ENCODE measurements at regions not wholly inside any gene's neighbourhood (a gene's known extent, or its start where the extent isn't known, plus 50 kb on each side); places are given as distances from the start of the nearest gene placed in this dataset.
"Not testable (repeated sequence)": the region's sequence is repeated elsewhere in the genome, so short reads cannot be mapped to it uniquely, and the experiment has no call there.

DNA sequence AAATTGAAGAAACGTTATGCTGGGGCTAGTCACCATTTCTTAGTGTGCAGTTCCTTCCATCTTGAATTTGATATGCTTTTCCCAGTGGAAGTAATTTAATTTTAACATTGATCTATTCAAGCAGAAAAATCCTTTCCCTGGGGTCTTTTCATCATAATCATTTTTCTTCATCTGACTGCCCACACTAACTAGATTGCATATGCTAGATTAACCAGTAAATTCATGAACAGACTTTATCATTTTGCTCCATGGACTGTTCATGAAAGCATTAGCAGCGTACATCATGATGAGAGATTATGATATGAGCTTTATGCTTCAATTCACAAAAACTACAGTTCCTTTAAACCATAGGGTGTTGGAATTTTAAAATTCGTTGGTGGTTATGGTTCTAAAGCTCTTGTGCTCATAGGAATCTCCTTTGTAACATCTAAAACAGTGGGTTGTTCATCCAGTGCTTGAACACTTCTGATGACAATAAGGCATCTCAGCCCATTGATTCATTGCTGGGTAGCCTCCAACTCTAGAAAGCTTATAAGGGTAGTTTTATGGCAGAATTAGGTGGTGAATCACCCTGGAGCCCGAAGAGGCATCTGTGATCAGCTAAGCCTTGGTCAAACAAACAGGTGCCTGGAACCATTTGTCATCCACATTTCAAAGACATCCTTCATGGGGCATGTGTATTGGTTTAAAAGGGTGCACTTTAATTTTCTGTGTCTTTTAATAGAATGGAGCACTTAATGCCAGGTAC lies 77.2 kb upstream of the NDUFV2 start:
- ATAC-seq (replicated peaks; ENCODE audit: extremely low read depth, poor library complexity, severe bottlenecking), result no peak
- Mint-ChIP-seq H3K9me3 (no peaks in the 10 kb centered on the region), H3K36me3 (ENCODE audit: insufficient read depth) (no peaks in the 10 kb centered on the region), H3K27ac (ENCODE audit: low read depth) (no peak overlapping the region), H3K4me3 (no peak overlapping the region), H3K27me3 (peaks cover 12% of the 10 kb centered on the region), H3K4me1 (no peaks in the 10 kb centered on the region)
- DNase-seq (ENCODE audit: low spot score in 2 of 2), result no peak

DNA sequence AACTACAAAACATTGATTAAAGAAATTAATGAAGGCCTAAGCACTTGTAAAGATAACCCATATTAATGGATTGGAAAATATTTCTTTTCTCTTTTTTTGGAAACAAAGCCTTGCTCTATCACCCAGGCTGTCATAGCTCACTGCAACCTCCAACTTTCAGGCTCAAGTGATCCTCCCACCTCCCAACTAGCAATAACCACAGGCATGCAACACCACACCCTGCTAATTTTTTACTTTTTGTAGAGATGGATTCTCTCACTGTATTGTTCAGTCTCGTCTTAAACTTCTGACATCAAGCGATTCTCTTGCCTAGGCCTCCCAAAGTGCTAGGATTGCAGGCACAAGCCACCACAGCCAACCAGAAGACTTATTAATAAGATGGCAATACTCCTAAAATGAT lies 73.4 kb upstream of the NDUFV2 start:
- no peaks in the 10 kb centered on the region for H3K4me1 Mint-ChIP-seq

DNA sequence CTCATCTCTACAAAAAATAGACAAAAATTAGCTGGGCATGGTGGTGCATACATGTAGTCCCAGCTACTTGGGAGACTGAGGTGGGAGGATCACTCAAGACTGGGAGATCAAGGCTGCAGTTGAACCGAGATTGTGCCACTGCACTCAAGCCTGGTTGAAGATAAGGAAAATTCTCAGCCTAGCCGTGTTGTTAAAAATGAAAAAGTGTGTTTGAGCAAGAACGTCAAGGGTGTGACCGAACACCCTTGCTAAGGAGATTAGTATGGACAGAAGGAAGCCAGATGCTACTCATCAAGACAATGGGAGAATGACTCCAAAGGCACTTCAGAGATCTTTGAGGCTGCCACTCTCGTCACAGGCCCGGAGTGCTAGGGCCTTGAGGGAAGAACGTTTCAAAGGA lies 70.0 kb upstream of the NDUFV2 start:
- H3K9me3 Mint-ChIP-seq, result no peaks in the 10 kb centered on the region
- no peaks in the 10 kb centered on the region for H3K36me3 Mint-ChIP-seq (ENCODE audit: insufficient read depth)
- no peak overlapping the region for H3K4me3 Mint-ChIP-seq
- DNase-seq (ENCODE audit: low spot score in 2 of 2) (no peak), ATAC-seq (replicated peaks; ENCODE audit: extremely low read depth, poor library complexity, severe bottlenecking) (no peak)
- no peaks in the 10 kb centered on the region for H3K4me1 Mint-ChIP-seq
- no peaks in the 10 kb centered on the region for H3K27me3 Mint-ChIP-seq
- no peak overlapping the region for H3K27ac Mint-ChIP-seq (ENCODE audit: low read depth)

More for the DNA sequence above, 73.4 kb upstream of the NDUFV2 start:
- ATAC-seq (replicated peaks; ENCODE audit: extremely low read depth, poor library complexity, severe bottlenecking) (no peak), DNase-seq (ENCODE audit: low spot score in 2 of 2) (no peak)
- Mint-ChIP-seq H3K27me3 (peaks cover 12% of the 10 kb centered on the region), H3K36me3 (ENCODE audit: insufficient read depth) (no peaks in the 10 kb centered on the region), H3K9me3 (no peaks in the 10 kb centered on the region), H3K27ac (ENCODE audit: low read depth) (no peak overlapping the region), H3K4me3 (no peak overlapping the region)

DNA sequence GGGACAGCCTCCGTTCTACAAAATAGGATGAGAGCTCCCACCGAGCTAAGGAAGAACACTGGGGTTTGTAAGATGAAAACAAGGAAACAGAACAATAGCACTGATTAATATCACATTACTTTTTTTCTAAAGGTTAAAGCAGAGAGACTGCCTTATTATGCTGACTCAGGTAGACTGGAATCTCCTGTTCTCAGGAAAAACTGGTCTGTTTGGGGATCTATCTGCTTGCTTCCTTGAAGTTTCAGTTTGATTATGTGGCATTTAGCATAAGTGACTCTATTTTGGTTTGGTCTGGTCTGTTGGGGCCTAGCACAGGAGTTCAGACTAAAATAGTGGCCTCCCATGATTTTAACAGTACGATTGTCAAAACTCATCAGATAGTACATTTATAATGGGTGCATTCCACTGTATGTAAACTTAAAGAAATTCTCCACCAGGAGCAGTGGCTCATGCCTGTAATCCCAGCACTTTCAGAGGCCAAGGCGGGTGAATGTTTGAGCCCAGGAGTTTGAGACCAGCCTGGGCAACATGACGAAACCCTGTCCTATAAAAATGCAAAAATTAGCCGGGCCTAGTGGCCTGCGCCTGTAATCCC lies 64.1 kb upstream of the NDUFV2 start:
- ATAC-seq (replicated peaks; ENCODE audit: extremely low read depth, poor library complexity, severe bottlenecking), result no peak
- Mint-ChIP-seq H3K4me1 (no peaks in the 10 kb centered on the region), H3K27me3 (no peaks in the 10 kb centered on the region), H3K36me3 (ENCODE audit: insufficient read depth) (no peaks in the 10 kb centered on the region), H3K4me3 (no peak overlapping the region), H3K27ac (ENCODE audit: low read depth) (no peak overlapping the region), H3K9me3 (no peaks in the 10 kb centered on the region)
- DNase-seq (ENCODE audit: low spot score in 2 of 2), result no peak

DNA sequence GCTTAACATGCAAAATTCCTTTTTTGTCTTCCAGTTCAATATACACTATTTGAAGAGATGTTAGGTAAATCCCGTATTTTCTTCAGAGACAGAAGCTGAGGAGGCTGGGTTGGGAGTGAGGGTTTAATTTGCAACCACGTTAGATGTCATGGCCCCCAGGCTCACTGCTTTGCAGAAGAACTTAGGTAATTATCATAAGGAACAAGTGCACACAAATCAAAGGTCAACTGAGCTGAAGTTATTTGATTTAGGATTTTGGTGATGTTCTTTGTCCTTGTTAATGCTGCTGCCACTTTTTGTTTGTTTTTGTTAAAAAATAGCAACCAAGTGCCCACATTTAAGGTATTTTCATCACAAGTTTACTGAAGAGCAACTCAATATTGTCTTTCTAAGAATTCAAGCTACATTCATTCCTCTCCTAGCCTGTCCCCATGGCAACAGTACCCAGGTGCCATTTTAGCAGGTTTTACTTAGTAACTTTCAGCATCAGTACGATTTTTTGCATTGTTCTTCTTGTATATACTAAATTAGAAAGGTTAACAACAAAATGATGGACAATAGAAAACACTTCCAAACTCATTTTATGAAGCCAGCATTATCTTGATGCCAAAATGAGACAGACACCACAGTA lies 62.9 kb upstream of the NDUFV2 start:
- ATAC-seq (replicated peaks; ENCODE audit: extremely low read depth, poor library complexity, severe bottlenecking) (no peak), DNase-seq (ENCODE audit: low spot score in 2 of 2) (no peak)
- Mint-ChIP-seq H3K4me1 (no peaks in the 10 kb centered on the region), H3K27ac (ENCODE audit: low read depth) (no peak overlapping the region), H3K27me3 (no peaks in the 10 kb centered on the region), H3K9me3 (no peaks in the 10 kb centered on the region), H3K4me3 (no peak overlapping the region), H3K36me3 (ENCODE audit: insufficient read depth) (no peaks in the 10 kb centered on the region)

DNA sequence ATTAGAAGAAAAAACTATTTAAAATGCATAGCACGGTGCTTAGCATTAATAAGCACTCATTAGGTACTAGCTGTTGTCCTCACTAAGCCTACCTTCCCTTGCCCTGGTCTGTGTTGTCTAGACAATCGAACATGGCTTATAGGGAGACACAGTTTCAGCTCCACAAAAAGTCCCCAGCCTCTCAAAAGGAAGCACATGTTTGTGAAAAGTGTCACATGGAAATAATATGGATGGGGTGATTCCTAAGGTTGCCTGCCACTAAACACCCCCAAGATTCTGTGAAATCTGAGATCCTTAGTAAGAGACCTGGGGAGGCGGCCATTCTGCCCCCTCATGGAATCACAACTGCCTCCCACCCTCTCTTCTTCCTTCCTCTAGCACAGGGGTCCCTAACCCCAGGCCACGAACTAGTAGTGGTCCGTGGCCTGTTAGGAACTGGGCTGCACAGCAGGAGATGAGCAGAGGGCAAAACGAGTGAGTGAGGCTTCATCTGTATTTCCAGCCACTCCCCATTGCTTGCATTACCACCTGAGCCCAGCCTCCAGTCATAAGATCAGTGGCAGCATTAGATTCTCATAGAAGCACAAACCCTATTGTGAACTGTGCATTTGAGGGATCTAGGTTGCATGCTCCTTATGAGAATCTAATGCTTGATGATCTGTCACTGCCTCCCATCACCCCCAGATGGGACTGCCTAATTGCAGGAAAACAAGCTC lies 59.6 kb upstream of the NDUFV2 start:
- Mint-ChIP-seq H3K27me3 (no peaks in the 10 kb centered on the region), H3K4me3 (no peak overlapping the region), H3K27ac (ENCODE audit: low read depth) (no peak overlapping the region), H3K36me3 (ENCODE audit: insufficient read depth) (no peaks in the 10 kb centered on the region), H3K9me3 (no peaks in the 10 kb centered on the region), H3K4me1 (no peaks in the 10 kb centered on the region)
- DNase-seq (ENCODE audit: low spot score in 2 of 2) (no peak), ATAC-seq (replicated peaks; ENCODE audit: extremely low read depth, poor library complexity, severe bottlenecking) (no peak)

DNA sequence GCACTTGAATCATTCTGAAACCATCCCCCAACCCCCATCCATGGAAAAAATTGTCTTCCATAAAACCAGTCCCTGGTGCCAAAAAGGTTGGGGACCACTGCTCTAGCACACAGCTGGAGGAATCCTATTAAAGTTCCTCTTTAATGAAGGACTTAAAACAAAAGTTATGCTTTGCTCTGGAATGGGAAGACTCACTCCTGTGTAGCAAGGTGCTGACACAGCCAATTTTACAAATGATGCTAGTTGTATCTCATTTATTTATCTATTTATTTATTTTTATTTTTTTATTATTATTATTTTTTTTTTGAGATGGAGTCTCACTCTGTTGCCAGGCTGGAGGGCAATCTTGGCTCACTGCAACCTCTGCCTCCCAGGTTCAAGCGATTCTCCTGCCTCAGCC lies 58.9 kb upstream of the NDUFV2 start:
- Mint-ChIP-seq H3K4me3 (no peak overlapping the region), H3K36me3 (ENCODE audit: insufficient read depth) (no peaks in the 10 kb centered on the region), H3K4me1 (no peaks in the 10 kb centered on the region), H3K27ac (ENCODE audit: low read depth) (no peak overlapping the region), H3K27me3 (no peaks in the 10 kb centered on the region), H3K9me3 (no peaks in the 10 kb centered on the region)
- ATAC-seq (replicated peaks; ENCODE audit: extremely low read depth, poor library complexity, severe bottlenecking), result no peak
- no peak for DNase-seq (ENCODE audit: low spot score in 2 of 2)

DNA sequence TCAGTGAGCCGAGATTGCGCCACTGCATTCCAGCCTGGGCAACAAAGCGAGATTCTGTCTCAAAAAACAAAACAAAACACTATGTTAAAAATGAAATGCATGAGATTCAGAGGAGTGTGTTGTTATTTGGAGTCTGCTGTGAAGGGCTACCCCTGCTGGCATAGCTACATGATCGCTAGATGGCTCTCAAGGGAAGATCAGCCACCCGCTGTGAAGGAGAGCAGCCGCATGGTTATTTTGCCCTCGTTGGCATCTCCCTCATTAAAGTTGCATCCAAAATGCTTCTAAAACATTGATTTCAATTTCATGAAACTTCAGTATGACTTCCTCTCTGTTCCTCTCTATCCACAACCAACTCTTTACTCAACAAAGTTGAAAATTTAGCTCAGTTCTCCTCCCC lies 54.8 kb upstream of the NDUFV2 start:
- Mint-ChIP-seq H3K9me3 (peaks cover 5% of the 10 kb centered on the region), H3K36me3 (ENCODE audit: insufficient read depth) (peaks cover 2% of the 10 kb centered on the region), H3K27ac (ENCODE audit: low read depth) (no peak overlapping the region), H3K4me3 (no peak overlapping the region), H3K27me3 (no peaks in the 10 kb centered on the region), H3K4me1 (no peaks in the 10 kb centered on the region)
- ATAC-seq (replicated peaks; ENCODE audit: extremely low read depth, poor library complexity, severe bottlenecking) (no peak), DNase-seq (ENCODE audit: low spot score in 2 of 2) (no peak)

DNA sequence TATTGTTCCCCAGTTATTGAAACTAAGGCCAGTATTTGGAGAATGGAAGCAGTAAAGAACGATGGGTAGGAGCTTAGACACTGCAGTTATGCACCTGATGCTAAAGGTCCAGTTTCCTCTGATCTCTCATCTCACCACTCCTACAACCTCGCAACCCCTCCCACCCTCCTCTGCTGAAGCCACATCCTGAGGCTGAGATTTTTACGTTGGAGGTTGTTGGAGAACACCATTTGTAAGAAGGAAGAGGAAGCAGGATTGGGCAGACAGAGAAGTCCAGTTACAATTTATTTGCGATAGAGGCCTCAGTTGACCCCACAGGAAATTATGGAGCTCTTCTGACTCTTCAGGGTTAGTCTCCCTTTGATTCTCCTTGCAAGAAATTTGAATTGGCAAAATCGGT lies 54.3 kb upstream of the NDUFV2 start:
- Mint-ChIP-seq H3K27ac (ENCODE audit: low read depth) (no peak overlapping the region), H3K9me3 (peaks cover 5% of the 10 kb centered on the region), H3K4me1 (no peaks in the 10 kb centered on the region), H3K4me3 (no peak overlapping the region), H3K27me3 (no peaks in the 10 kb centered on the region), H3K36me3 (ENCODE audit: insufficient read depth) (peaks cover 2% of the 10 kb centered on the region)
- DNase-seq (ENCODE audit: low spot score in 2 of 2) (no peak), ATAC-seq (replicated peaks; ENCODE audit: extremely low read depth, poor library complexity, severe bottlenecking) (no peak)

DNA sequence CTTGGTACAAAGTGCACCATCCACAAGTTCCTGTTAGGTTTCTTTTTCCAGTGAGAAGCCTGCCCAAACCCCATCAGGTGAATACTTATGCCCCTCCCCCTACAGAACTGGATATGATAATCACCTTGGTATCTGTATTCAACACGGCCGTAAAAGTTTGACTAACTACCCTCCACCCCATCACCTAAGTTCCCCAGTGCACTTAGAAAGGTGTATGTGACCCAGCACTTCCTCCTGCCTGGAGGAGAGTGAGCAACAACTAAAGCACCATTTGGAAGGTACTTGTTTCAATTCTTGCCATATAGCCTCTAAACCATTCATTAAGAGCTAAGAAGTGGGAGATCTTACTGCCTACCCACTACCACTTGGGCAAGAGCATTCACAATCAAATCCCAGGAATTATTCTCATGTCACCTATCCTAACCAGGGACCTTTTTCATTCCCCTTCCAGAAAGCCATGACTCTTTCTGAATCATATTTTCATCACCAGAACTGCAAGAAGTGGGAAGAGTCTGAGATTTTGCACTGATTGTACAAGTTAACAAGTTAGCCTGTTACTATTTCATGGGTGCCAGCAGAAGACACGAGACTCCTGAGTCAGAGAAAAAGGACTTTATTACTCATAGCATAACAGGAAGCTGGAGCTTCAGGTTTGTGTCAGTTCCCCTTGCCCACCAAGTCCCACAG lies 53.5 kb upstream of the NDUFV2 start:
- Mint-ChIP-seq H3K9me3 (peaks cover 5% of the 10 kb centered on the region), H3K27ac (ENCODE audit: low read depth) (no peak overlapping the region), H3K4me3 (no peak overlapping the region), H3K36me3 (ENCODE audit: insufficient read depth) (peaks cover 2% of the 10 kb centered on the region), H3K27me3 (no peaks in the 10 kb centered on the region), H3K4me1 (no peaks in the 10 kb centered on the region)
- ATAC-seq (replicated peaks; ENCODE audit: extremely low read depth, poor library complexity, severe bottlenecking) (no peak), DNase-seq (ENCODE audit: low spot score in 2 of 2) (no peak)

DNA sequence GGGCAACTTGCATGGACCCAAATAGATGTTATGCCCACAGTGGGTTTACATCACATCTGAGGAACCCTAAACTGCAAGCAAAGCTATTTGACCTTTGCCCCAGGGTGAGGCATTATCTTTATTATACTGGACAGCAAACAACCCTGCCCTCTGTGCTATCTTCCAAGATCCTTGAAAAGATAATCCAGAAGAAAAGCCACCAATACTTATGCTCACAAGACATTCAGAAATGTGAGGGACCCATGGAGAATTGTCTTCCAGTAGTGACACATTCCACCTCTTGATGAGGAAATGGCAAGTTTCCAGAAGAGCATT lies 53.0 kb upstream of the NDUFV2 start:
- H3K9me3 Mint-ChIP-seq, result peaks cover 5% of the 10 kb centered on the region
- peaks cover 2% of the 10 kb centered on the region for H3K36me3 Mint-ChIP-seq (ENCODE audit: insufficient read depth)
- no peaks in the 10 kb centered on the region for H3K4me1 Mint-ChIP-seq
- H3K4me3 Mint-ChIP-seq, result no peak overlapping the region
- ATAC-seq (replicated peaks; ENCODE audit: extremely low read depth, poor library complexity, severe bottlenecking) (no peak), DNase-seq (ENCODE audit: low spot score in 2 of 2) (no peak)
- no peak overlapping the region for H3K27ac Mint-ChIP-seq (ENCODE audit: low read depth)
- H3K27me3 Mint-ChIP-seq, result no peaks in the 10 kb centered on the region

DNA sequence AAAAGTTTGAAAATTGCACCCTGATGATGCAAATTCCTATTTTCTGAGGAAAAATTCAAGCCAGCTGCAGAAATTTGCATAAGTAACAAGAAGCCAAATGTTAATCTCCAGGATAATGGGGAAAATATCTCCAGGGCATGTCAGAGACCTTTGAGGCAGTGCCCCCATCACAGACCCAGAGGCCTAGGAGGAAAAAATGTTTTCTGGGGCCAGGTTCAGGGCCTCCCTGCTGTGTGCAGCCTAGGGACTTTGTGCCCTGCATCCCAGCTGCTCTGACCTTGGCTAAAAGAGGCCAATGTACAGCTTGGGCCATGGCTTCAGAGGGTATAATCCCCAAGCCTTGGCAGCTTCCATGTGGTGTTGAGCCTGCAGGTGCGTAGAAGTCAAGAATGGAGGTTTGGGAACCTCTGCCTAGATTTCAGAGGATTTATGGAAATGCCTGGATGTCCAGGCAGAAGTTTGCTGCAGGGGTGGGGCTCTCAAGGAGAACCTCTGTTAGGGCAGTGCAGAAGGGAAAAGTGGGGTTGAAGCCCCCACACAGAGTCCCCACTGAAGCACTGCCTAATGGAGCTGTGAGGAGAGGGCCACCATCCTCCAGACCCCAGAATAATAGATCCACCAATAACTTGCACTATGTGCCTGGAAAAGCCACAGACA lies 51.7 kb upstream of the NDUFV2 start:
- not testable (repeated sequence) for DNase-seq (ENCODE audit: low spot score in 2 of 2); H3K9me3 Mint-ChIP-seq; H3K27me3 Mint-ChIP-seq; H3K27ac Mint-ChIP-seq (ENCODE audit: low read depth); H3K4me3 Mint-ChIP-seq; H3K36me3 Mint-ChIP-seq (ENCODE audit: insufficient read depth); H3K4me1 Mint-ChIP-seq; ATAC-seq (replicated peaks; ENCODE audit: extremely low read depth, poor library complexity, severe bottlenecking)
